NCI-H774 (cell line): ENCODE measurements at regions not wholly inside any gene's neighbourhood (a gene's known extent, or its start where the extent isn't known, plus 50 kb on each side); places are given as distances from the start of the nearest gene placed in this dataset.

Experiments
- DNase-seq: peaks from one replicate; lab custom pipeline; 2025; lab: John Stamatoyannopoulos, UW

DNA sequence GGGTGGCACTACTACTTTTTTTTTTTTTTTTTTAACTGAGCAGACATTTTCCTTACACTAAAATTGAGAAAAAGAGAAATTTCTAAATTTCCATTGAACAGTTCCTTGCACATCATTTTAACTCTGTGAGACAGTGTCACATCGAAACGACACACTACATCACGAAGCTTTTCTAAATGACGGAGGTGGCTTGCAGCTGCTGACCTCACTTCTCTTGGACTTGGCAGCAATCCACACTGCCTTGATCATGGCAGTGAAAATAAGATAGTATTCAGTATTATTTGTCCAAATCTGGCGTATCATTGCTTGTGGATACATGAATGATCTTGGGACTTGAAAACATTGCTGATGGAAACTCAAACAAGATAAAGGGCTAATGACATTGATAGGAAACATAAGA lies 80.3 kb upstream of the CYYR1 start:
- DNase-seq = no peak

DNA sequence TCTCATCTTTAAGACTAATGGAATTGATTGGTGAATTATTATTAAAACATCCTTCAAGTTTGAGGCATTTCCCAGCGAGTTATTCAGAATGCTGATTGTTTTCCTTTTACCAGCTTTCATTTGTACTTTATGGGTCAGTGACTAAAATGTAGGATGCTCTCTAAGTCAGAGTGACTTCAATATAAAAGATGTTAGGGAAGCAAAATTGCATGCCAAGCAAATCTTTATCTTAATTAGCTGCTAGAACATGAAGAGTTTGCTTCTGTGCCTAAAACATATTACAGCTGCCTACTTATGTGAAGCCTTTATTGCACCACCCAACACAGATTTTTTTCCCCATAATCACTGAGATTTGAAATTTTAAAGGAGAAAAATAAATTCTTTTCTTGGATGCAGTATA lies 79.8 kb upstream of the CYYR1 start:
- DNase-seq = no peak

DNA sequence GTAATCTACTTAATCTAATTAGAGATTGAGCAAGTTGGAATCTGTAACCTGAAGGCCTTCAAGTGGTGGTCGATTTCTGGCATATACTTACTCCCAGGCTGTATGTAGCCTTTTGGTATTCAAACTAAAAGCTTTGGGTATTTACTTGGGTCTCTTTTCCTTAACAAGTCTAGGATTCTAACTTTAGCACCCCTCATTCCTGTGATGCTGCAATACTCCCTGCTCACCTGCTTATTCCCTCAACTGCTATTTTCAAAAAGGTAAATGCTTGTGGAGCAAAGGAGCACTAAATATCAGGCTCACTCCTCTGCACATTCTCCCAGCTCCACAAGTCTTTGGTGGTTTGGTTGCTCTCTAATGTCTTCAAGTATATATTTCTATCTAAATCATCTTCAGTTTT lies 68.0 kb upstream of the CYYR1 start:
- no peak for DNase-seq

DNA sequence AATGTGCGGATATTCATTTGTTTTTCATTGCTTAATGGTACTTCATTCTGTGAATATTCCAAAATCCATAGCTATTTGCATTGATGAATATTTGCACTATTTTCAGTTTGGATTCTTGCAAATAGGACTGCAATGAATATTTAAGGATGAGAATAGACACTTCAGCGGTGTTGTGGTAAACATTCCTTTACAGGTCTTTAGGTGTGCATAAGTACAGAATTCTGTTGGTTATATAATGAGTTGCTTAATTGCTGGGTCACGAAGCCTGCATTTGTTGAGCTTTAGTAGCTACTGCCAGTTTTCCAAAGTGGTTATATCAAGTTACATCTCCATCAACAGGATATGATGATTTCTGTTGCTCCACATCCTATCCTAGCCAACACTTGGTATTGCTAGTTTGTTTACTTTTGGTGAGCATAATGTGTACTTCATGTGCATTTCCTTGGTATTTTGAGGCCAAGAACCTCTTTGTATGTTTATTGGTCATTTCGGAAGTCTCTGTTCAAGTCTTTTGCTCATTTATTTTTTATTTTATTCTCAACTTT lies 64.2 kb upstream of the CYYR1 start:
- DNase-seq = no peak

DNA sequence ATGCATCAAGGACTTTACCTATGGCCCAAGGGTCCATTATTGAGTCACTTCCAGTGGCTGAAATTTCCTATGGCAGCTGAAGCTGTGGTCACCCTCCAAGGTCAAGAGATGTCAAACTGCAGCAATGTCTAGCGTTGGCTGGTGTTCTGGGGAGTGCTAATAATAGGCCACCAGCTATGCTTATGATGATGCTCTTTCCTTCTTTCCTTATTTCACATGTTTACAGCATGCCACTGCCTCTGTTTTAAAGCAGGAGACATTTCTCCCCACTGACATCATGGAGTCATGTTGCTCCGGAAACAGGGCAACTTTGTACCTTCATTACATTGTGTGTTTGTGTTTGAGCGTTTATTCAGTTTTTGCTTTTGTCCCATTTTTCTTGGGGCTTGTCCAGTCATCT lies 62.6 kb upstream of the CYYR1 start:
- no peak for DNase-seq

DNA sequence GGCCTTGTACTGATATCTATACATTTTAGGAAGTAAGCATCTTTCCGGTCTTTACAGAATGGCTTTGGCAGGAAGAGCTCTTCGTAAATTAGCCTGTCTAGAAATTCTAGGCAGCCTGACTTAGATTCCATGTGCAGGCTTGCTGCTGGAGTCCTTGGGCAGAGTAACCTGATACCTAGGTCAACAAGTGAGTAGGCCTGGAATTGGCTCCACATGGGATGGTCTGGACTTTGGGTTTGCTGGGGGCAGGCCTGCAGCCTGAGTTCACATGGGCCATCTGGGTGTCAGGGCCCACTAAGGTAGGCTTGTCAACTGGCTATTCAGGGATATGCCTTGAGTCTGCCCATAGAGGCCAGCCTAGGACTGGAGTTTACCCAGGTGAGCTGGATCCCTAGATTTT lies 59.6 kb upstream of the CYYR1 start:
- DNase-seq = no peak

DNA sequence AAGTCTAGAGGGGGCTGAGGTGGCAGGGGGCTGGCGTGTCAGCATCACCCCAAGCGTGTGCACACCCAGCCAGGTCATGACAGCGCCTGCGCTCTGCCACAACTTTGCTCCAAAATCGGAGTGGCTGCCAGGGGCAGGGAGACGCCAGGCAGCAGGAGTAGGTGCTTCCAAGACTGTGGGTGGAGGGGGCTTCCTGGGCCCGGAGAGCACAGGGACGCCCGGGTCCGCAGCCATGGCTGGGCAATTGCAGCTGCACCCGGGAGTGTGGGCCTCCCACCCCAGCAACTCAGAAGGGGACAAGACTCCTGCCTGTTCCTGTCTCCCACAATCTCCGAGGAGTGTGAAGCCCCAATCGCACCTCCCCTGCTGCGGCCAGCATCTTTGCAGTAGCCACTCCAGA lies 53.1 kb upstream of the CYYR1 start:
- no peak for DNase-seq

DNA sequence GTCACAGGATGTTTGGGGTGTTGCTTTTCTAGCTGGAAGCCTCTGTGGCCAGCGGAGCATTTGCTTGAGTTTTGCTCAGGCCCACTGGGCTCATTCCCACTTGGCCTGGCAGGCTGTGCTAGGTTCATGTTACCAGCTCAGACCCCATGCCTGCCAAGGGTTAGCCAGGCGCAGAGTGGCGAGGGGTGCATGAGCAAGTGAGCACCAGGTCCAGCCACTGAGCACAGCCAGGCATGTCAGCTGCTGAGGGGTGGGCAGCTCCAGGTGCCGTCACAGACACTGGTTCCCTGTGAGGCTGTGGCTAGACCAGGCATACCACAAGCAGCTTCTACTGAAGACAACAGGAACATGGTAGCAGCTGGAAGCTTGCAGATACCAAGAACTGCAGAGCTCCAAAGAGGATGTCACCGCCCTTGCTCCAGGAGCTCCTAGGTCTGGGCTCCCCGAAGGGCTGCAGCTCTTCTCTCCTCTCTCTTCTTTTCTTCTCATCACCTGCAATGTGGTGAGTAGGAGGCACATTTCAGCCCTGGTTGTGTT lies 52.0 kb upstream of the CYYR1 start:
- DNase-seq = no peak
